C1 segment of cervical spinal cord (tissue), 14 donors: ENCODE measurements at regions not wholly inside any gene's neighbourhood (a gene's known extent, or its start where the extent isn't known, plus 50 kb on each side); places are given as distances from the start of the nearest gene placed in this dataset.
A peak's percentile ranks its signal among the peaks of the same experiment; 100 is the strongest.
"Not testable (repeated sequence)": the region's sequence is repeated elsewhere in the genome, so short reads cannot be mapped to it uniquely, and the experiment has no call there.

Experiments
- DNase-seq, 14 donors: peaks; one replicate each; lab custom pipeline; 2025; lab: John Stamatoyannopoulos, UW

DNA sequence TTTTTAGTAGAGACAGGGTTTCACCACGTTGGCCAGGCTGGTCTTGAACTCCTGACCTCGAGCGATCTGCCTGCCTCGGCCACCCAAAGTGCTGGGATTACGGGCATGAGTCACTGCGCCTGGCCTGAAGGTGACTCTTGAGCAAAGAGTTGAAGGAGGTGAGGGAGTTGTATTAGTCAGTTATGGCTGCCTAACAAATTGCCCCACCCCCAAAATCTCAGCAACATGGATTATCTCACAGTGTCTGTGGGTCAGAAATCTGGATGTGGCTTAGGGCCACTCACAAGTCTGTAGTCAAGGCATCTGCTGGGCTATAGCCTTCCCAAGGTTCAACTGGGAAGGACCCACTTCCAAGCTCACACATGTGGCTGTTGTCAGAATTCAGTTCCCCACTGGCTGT is 52.8 kb upstream of the ADGRE5 start:
- no peak for DNase-seq

DNA sequence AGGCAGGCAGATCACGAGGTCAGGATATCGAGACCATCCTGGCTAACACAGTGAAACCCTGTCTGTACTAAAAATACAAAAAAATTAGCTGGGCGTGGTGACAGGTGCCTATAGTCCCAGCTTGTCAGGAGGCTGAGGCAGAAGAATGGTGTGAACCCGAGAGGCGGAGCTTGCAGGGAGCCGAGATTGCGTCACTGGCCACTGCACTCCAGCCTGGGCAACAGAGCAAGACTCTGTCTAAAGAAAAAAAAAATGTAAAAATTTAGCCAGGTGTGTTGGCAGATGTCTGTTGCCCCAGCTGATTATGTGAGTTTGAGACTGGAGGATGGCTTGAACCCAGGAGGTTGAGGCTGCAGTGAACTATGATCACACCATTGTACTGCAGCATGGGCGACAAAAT is 54.2 kb upstream of the ADGRE5 start:
- not testable (repeated sequence) for DNase-seq

DNA sequence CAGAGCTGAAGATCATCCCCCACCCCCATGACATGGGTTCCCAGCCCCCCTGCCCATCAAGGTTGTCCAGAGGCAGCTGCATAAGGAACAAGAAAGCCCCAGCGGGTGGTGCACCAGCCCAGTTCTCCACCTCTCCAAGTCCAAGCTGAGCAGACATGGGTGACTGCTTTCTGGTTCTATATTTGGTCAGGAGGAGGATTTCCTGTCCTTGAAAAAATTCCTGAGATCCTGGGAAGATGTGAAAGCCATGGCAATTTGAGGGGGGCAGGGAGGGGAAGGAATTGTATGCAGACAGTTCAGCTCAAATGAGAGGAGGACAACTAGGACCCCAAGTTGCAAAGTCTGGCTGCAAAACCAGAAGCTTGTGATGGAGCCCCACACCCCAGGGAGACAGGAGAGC is 55.4 kb upstream of the ADGRE5 start:
- DNase-seq: no peak

DNA sequence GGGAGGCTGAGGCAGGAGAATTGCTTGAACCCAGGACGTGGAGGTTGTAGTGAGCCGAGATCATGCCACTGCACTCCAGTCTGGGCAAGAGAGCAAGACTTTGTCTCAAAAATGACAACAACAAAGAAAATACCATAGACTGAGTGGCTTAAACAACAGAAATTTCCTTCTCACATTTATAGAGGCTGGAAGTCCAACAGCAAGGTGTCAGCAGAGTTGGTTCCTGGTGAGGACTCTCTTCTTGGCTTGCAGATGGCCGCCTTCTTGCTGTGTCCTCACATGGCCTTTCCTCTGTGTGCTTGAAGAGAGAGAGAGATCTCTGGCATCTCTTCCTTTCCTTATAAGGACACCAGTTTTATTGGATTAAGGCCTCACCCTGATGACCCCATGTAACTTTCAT is 56.1 kb upstream of the ADGRE5 start:
- no peak for DNase-seq

DNA sequence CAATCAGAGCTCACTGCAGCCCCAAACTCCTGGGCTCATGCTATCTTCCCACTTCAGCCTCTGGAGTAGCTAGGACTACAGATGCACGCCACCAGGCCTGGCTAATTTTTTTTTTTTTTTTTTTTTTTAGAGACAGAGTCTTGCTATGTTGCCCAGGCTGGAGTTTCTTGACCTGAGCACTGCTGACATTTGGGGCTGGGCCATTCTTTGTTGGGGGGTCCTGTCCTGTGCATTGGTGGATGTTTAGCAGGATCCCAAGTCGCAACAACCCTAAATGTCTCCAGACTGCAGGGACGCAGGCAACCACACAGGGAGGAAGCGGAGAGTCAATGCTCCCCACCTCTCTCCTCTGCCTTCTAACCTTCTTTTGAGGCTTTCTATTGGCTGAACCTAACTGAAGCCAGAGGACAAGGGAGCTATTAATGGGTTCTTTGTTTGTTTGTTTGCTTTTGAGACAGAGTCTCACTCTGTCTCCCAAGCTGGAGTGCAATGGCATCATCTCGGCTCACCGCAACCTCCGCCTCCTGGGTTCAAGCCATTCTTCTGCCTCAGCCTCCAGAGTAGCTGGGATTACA is 58.3 kb upstream of the ADGRE5 start:
- DNase-seq: no peak

DNA sequence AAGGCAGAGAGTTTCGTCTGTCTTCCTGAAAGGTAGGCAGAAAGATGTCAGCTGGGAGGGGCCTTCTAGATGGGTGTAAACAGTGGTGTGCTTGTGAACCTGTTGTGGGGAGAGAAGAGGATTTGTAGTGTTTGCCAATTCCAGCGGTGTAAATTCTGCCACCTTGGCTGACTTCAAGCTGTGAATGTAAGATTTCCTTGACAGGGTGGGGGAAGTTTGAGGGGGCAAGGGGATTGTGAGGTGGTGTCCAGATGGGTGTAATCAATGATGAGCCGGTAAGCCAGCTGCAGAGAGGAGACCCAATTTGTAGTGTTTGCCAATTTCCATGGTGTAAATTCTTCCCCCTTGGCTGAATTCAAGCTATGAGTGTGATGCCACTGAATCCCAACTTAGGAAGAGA is 61.0 kb upstream of the ADGRE5 start:
- DNase-seq: no peak

DNA sequence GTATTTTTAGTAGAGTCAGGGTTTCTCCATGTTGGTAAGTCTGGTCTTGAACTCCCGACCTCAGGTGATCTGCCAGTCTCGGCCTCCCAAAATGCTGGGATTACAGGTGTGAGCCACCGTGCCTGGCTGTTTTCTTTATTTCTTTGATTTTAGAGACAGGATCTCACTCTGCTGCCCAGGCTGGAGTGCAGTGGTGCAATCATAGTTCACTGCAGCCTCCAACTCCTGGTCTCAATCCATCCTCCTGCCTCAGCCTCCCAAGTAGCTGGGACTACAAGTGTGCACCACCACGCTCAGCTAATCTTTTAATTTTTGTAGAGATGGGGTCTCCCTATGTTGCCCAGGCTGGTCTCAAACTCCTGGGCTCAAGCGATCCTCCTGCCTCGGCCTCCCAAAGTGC is 61.5 kb upstream of the ADGRE5 start:
- not testable (repeated sequence) for DNase-seq

DNA sequence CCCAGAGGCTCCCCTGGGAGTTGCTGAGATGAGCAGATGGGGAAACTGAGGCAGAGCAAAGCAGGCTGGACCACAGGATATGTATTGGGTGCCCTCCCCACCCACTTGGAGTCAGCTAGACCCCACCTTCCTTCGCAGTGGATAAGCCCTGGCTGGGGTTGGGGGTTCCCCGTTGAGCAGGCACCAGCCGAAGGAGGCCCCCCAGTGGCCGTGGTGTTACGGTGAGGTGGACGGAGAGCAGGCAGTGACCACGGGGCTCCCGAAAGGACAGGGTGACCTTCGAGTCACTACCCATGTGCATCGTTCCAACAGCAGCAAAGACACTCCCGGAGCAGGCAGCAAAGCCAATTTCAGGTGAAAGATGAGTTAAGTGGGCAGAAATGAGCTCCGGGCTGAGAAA is 62.4 kb upstream of the ADGRE5 start:
- DNase-seq: peak in 1 of 14 donors; percentile 5

DNA sequence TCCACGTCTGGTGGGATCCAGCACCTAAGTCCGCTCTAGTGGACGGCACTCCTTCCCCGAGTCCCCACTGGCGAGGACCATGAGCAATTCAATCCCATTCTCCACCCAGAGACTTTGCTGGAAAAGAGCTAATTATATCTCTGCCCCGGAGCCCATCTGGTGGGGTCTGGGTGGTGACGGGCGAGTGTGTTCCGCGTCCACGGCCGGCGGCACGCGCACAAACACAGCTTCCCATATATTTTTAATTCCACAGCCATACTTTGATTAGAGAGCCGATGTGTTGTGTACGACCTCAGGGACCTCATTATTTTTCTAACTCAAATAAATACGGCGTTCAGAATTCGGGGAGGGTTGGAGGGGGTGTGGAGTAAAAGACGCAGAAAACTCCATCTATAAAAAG is 64.1 kb upstream of the ADGRE5 start:
- no peak for DNase-seq

DNA sequence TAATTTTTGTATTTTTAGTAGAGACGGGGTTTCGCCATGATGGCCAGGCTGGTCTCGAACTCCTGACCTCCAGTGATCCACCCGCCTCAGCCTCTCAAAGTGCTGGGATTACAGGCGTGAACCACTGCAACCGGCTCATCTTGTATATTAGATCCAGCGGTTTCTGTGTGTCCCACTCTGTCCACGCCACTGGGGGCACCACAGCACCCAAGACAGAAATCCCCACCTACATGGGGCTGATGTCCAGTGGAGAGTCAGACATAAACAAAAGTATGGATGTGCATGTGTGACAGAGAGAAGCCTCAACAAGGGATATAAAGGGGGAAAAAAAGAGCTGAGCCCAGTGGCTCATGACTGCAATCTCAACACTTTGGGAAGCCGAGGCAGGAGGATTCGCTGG is 65.8 kb upstream of the ADGRE5 start:
- DNase-seq: no peak

DNA sequence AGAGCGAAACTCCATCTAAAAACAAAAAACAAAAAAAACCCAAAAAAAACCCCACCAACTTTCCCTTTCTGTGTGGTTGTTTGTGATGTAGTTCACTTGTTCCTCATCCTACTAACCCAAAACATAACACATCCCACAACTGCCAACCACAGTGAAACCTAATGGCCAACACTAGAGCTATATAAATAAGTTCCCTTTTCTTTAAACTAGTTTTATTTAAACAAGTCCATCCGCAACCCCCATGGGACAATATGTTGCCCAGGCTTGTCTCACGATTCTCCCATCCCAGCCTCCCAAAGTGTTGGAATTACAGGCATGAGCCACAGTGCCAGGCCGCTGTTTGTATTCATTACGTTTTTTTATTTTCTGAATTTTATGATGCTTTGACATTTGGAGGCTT is 71.2 kb upstream of the ADGRE5 start:
- DNase-seq: no peak

DNA sequence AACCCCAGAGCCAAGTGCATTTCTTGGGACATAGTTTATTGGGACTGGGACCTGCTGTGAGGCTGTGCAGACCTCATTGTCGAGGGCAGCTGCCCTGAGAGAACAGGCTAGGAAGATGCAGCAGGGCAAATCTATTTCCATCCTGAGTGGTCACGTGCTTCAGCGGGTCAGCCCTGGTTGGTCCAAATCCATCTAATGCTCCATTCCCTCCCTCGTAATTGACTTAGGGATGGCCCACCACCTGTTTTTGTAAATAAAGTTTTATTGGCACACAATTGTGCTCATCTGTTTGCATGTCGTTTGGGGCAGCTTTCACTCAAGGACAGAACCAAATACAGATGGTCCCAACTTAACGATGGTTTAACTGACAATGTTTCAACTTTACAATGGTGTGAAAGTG is 75.5 kb upstream of the ADGRE5 start:
- DNase-seq: no peak

DNA sequence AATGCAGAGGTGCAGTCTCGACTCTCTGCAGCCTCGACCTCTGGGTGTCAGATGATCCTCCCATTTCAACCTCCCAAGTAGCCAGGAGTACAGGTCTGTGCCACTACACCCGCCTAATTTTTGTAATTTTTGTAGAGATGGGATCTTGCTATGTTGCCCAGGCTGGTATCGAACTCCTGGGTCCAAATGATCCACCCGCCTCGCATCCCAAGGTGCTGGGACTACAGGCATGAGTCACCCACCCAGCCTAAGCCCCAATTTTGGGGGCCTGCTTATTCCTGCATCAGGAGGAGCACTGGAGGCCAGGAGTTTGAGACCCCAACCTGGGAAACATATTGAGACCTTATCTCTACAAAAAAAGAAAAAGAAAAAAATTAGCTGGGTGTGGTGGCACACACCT is 80.1 kb upstream of the ADGRE5 start:
- DNase-seq: no peak

DNA sequence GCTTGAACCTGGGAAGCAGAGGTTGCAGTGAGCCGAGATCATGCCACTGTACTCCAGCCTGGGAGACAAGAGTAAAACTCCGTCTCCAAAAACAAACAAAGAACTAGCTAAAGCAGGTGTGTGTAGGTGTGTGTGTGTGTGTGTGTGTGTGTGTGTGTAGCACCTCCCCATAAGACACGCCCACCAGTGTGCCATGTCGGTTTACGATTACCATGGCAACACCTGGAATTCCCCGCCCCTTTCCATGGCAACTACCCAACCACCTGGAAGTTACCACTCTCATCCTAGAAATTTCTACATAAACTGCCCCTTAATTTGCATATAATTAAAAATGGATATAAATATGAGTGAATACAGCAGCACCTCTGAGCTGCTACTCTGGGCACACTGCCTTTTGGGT is 80.9 kb upstream of the ADGRE5 start:
- no peak for DNase-seq

DNA sequence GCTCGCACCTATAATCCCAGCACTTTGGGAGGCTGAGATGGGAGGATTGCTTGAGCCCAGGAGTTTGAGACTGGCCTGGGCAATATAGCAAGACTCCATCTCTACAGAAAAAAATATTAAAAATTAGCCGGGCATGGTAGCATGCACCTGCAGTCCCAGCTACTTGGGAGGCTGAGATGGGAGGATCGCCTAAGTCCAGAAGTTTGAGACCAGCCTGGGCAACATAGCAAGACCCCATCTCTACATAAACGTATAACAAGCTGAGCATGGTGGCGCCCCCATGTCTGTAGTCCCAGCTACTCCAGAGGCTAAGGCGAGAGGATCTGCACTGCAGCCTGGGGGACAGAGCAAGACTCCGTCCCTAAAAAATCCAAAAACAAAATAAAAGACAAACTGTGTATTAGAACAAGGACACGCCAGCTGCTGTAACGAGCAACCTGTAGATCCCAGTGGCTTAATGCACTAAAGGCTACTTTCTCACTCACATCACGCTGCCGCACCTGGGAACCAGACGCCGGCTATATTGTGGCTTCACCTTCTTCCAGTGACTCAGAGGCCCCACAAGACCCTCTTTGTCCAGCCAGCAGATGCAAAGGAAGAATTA is 81.9 kb upstream of the ADGRE5 start:
- DNase-seq: not testable (repeated sequence)

DNA sequence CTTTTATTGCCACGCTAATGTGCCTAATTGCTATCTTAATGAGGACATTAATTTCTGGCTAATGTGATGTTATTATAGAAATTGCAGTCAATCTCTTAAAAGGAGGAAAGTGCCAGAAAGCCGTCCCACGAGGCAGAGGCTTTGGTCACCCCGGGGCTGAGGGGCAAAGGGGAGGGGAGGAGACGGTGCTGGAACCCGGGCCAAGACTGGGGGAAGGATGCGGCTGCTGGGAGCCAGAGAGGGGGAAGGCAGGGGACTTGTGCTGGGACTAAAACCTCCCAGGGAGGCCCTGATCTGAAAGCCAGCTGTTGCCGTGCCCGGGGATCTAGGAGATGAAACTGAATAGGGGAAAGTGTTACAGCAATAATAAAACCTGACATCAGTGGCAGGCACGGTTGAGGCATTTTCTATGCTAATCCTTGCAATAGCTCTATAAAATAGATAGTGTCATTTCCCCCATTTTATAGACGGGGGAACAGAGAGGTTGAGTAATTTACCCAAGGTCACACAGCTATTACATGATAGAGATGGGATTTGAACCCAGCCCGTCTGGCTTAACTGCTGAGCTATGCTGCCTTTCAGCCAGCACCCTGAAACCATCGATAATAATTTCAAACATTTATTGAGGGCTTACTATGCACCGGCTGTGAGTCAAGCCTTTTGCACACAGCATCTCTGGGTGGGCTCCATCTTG is 83.2 kb upstream of the ADGRE5 start:
- DNase-seq: peak in 5 of 14 donors; percentile 0 to 7 (median 3)

DNA sequence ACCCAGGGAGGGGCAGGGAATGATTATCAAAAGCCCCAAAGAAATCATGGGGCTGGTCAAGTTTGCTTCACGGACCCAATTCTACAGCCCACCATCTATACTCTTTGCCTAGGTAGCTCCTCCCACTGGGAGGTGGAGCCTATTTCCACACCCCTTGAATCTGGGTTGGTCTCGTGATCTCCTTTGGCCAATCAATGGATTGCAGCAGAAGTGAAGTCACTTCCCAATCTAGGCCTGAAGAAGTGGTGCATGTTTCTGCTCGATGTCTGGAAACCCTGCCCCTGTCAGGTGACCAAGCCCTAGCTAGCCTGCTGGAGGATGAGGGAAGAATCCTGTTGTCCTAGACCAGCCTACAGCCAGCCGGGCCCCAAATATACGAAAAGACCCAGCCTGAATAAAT is 86.3 kb upstream of the ADGRE5 start:
- DNase-seq: not testable (repeated sequence)

DNA sequence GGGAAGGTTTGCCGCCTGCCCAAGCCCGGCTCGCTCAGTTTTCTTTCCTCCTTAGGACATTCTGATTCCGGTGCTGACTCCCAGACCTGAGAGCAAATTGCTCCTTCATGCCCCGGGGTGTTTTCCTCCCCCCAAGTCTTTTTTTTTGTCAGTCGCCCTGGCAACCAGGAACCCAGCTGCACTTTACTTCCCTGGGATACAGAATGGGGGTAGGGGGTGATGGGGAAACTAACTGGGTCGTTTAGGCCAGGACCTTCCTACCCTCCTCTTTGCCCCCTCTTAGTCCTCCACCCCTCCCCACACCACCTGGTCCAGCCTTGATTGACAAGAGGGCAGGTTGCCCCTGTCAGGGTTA is 87.5 kb upstream of the ADGRE5 start:
- not testable (repeated sequence) for DNase-seq

DNA sequence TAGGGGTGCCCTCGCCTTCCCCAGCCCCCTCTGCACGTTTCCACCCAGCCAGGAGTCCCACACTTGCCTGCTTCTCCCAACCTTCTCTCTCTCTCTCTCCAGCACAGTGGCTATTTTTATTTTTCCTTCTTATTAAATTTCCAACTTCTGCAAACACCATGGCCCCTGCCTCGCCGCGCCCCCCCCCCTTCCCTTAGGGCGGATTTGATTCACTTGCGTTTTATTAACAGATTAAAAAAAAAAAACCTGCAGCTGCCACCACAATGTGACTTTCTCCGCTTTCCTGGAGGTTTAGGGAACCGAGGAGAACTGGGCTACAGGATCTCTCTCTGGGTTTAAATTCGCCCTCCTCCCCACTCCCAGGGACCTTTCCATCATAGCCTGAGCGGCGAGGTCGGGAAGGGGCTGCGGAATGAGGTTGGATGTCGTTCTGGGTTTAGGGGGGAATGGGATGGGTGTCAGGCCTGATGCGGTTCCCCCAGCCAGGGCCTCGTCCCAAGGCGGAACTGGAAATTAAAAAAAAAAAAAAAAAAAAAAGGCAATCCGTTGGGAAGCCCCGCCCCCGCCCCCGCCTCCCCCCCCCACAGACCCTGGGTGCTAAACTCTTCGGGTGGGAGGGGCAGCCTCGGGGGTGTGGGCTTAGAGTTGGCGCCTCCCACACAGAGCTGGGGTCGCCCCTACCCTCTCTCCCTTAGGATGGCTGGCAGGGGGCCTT is 87.3 kb upstream of the ADGRL1 start:
- peak in 2 of 14 donors; percentile 2 to 7 for DNase-seq

DNA sequence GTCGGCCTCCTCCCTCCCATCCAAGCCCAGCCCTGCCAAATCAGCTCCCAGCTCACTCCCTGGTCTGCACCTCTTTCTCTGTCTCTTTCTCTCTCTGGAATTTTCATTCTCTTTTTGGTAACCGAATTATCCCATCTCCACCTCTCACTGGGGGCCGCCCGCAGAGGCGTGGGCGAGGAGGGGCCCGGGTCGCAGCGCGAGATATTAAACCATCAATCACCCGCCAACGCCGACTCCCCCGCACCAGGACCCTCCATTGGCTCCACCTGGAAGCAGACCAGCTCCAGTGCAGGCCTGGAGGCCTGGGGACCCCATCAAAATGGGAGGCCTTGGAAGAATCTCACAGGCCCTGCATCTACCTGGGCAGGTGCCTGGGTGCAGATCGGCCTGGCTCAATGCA is 83.8 kb upstream of the ADGRL1 start:
- not testable (repeated sequence) for DNase-seq

DNA sequence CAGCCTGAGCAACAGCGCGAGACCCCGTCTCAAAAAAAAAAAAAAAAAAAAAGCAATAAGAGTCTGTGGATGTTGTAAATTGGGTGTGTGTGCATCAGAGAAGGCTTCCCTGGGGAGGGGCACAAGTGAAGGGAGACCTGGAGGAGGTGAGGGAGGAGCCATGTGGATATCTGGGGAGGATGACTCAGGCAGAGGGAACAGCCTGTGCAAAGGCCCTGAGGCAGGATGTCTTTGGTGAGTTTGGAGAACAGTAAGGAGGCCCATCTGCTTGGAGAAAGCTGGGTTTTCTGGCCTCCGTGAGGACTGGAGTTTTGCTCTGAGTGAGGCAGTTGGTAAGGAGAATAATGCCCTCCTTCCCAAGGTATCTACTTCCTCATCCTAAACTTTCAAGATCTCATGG is 81.9 kb upstream of the ADGRL1 start:
- DNase-seq: not testable (repeated sequence)

DNA sequence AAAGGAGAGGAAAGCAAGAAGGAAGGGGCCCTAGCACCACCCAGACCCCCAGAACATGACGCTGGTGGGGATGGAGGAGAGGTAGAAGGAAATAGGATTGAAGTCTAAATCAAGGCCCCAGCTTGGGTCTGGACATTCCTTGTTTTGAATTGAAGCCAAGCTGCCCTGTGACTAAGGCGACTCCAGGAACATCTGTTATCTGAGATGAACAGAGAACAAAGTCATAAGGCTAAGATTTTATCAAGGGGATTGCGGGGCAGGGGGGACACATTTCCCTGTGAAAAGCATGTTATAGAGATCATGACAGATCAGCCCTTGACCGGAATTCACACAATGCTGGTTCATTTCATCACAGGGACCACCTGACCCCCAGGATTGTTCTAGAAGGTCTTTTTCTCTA is 80.6 kb upstream of the ADGRL1 start:
- not testable (repeated sequence) for DNase-seq

DNA sequence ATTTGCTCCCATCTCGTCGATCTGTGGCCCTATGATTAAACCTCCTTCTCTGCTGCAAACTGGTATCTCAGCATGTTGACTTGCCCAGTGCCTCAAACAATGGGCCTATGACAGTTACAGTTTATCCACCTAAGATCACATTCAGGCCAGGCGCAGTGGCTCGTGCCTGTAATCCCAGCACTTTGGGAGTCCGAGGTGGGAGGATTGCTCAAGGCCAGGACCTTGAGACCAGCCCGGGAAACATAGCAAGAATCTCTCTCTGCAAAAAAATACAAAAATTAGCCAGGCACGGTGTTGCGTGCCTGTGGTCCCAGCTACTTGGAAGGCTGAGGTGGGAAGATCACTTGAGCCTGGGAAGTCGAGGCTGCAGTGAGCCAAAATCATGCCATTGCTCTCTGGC is 79.8 kb upstream of the ADGRL1 start:
- not testable (repeated sequence) for DNase-seq
